ENCODE measurements at regions not wholly inside any gene's neighbourhood (a gene's known extent, or its start where the extent isn't known, plus 50 kb on each side); places are given as distances from the start of the nearest gene placed in this dataset.

DNA sequence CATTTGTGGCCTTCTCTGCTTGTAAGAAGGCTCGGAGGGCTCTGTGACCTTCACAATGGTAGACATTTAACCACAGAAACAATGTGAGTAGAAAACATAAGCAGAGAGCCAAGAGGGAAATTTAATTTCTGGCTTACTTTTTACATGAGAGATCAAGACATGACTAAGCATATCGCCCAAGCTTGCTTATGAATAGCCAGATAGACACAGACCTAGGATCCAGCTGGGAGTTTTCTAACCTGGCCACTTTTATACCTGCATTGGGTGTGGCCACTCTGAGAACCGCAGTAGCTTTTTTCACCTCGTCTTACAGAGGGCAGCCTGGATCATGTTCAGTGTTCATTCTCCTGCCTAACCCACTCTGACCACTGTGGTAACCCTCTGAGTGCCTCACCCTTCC lies 244.9 kb upstream of the KCNN2 start:
- no peak overlapping the region for H3K9ac ChIP-seq (ENCODE audit: low read length)
- Mint-ChIP-seq H3K9me3 (ENCODE audit: insufficient read depth) (no peaks in the 10 kb centered on the region), H3K4me1 (no peaks in the 10 kb centered on the region), H3K4me3 (no peak overlapping the region), H3K27ac (no peak overlapping the region), H3K27me3 (no peaks in the 10 kb centered on the region)
- intact Hi-C loops (cut with micrococcal nuclease) = no loop called here
- no peak overlapping the region for H3K4me3 ChIP-seq (ENCODE audit: control extremely low read depth in 1 of 5, extremely low read depth in 1 of 5, insufficient read depth in 1 of 5, low read depth in 2 of 5, low read length in 4 of 5)
- no peak overlapping the region for H3K4me2 ChIP-seq (replicated peaks; ENCODE audit: low read depth, low read length, poor library complexity, severe bottlenecking)
- ChIA-PET POLR2A (no interaction called here), CTCF (no interaction called here)
- no peaks in the 10 kb centered on the region for H4K20me1 ChIP-seq (ENCODE audit: control insufficient read depth, insufficient read depth, low read length, poor library complexity, severe bottlenecking)
- WGBS (ENCODE audit: insufficient coverage) = 80% methylated on average over 3 of the region's 4 CpGs
- no peak for ATAC-seq (ENCODE audit: low read depth)
- H2AFZ ChIP-seq (ENCODE audit: insufficient read depth, low read depth, low read length, poor library complexity, severe bottlenecking) = no peak overlapping the region
- TF ChIP-seq, protein P1, sequence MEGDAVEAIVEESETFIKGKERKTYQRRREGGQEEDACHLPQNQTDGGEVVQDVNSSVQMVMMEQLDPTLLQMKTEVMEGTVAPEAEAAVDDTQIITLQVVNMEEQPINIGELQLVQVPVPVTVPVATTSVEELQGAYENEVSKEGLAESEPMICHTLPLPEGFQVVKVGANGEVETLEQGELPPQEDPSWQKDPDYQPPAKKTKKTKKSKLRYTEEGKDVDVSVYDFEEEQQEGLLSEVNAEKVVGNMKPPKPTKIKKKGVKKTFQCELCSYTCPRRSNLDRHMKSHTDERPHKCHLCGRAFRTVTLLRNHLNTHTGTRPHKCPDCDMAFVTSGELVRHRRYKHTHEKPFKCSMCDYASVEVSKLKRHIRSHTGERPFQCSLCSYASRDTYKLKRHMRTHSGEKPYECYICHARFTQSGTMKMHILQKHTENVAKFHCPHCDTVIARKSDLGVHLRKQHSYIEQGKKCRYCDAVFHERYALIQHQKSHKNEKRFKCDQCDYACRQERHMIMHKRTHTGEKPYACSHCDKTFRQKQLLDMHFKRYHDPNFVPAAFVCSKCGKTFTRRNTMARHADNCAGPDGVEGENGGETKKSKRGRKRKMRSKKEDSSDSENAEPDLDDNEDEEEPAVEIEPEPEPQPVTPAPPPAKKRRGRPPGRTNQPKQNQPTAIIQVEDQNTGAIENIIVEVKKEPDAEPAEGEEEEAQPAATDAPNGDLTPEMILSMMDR (IDR thresholded peaks at IDR 0.05) = no peak
- no peak for TF ChIP-seq EZH2 (IDR thresholded peaks at IDR 0.05; ENCODE audit: borderline replicate concordance, insufficient read depth, low read depth, low read length, poor library complexity, severe bottlenecking)
- no peaks in the 10 kb centered on the region for H3K79me2 ChIP-seq (ENCODE audit: control insufficient read depth, insufficient read depth, low read length)
- DNase-seq = no peak
- no peaks in the 10 kb centered on the region for H3K36me3 ChIP-seq (replicated peaks in 1 of 2; ENCODE audit: control extremely low read depth in 1 of 2, control insufficient read depth in 1 of 2, extremely low read depth in 1 of 2, insufficient read depth in 2 of 2, low read length in 1 of 2)
- no peaks in the 10 kb centered on the region for H3K9me3 ChIP-seq (ENCODE audit: control extremely low read depth in 1 of 3, control insufficient read depth in 2 of 3, insufficient read depth in 1 of 3, low read length in 2 of 3)
- H3K4me1 ChIP-seq (ENCODE audit: control insufficient read depth in 2 of 2, insufficient read depth in 2 of 2, low read length in 2 of 2) = no peaks in the 10 kb centered on the region
- no peak overlapping the region for H3K27ac ChIP-seq (ENCODE audit: low read length in 2 of 2)
- H3K27me3 ChIP-seq (replicated peaks in 1 of 4; ENCODE audit: control extremely low read depth in 1 of 4, control insufficient read depth in 3 of 4, insufficient read depth in 4 of 4, low read length in 3 of 4) = no peaks in the 10 kb centered on the region

DNA sequence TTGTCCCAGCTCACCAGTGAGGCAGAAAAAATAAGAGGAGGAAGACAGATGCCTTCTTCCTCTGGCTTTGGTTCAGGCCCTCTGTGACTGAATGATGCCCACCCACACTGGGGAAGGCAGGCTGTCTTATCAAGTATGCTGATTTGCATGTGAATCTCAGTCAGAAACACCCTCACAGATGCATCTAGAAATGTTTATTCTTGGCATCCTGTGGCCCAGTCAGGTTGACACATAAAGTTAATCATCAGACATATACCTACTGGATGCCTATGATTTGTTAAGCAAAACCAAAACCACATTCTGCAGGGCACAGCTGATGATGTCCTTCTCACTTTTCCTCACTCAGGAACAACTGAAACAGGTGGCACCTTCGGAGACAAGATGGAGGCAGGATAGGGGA lies 243.4 kb upstream of the KCNN2 start:
- Histone ChIP-seq H3K27ac (ENCODE audit: low read length in 2 of 2) (no peak overlapping the region), H3K79me2 (ENCODE audit: control insufficient read depth, insufficient read depth, low read length) (no peaks in the 10 kb centered on the region), H3K4me1 (ENCODE audit: control insufficient read depth in 2 of 2, insufficient read depth in 2 of 2, low read length in 2 of 2) (no peaks in the 10 kb centered on the region), H3K4me3 (ENCODE audit: control extremely low read depth in 1 of 5, extremely low read depth in 1 of 5, insufficient read depth in 1 of 5, low read depth in 2 of 5, low read length in 4 of 5) (no peak overlapping the region), H3K9ac (ENCODE audit: low read length) (no peak overlapping the region), H3K4me2 (replicated peaks; ENCODE audit: low read depth, low read length, poor library complexity, severe bottlenecking) (no peak overlapping the region), H4K20me1 (ENCODE audit: control insufficient read depth, insufficient read depth, low read length, poor library complexity, severe bottlenecking) (no peaks in the 10 kb centered on the region), H3K9me3 (ENCODE audit: control extremely low read depth in 1 of 3, control insufficient read depth in 2 of 3, insufficient read depth in 1 of 3, low read length in 2 of 3) (no peaks in the 10 kb centered on the region), H3K27me3 (replicated peaks in 1 of 4; ENCODE audit: control extremely low read depth in 1 of 4, control insufficient read depth in 3 of 4, insufficient read depth in 4 of 4, low read length in 3 of 4) (no peaks in the 10 kb centered on the region), H3K36me3 (replicated peaks in 1 of 2; ENCODE audit: control extremely low read depth in 1 of 2, control insufficient read depth in 1 of 2, extremely low read depth in 1 of 2, insufficient read depth in 2 of 2, low read length in 1 of 2) (no peaks in the 10 kb centered on the region), H2AFZ (ENCODE audit: insufficient read depth, low read depth, low read length, poor library complexity, severe bottlenecking) (no peak overlapping the region)
- Mint-ChIP-seq H3K4me1 (no peaks in the 10 kb centered on the region), H3K27me3 (no peaks in the 10 kb centered on the region), H3K27ac (no peak overlapping the region), H3K4me3 (no peak overlapping the region), H3K9me3 (ENCODE audit: insufficient read depth) (no peaks in the 10 kb centered on the region)
- ATAC-seq (ENCODE audit: low read depth) (no peak), DNase-seq (no peak)
- whole genome bisulfite sequencing (ENCODE audit: insufficient coverage) = no CpG with 5 or more reads among the region's 1 CpG
- intact Hi-C loops (cut with micrococcal nuclease) = no loop called here
- POLR2A ChIA-PET = no interaction called here
- no peak for TF ChIP-seq EZH2 (IDR thresholded peaks at IDR 0.05; ENCODE audit: borderline replicate concordance, insufficient read depth, low read depth, low read length, poor library complexity, severe bottlenecking)
- TF ChIP-seq, protein P1 (IDR thresholded peaks at IDR 0.05) = no peak
- CTCF ChIA-PET = no interaction called here

All from B cell (primary cell).